Transverse colon (tissue), 4 donors: ENCODE measurements at regions not wholly inside any gene's neighbourhood (a gene's known extent, or its start where the extent isn't known, plus 50 kb on each side); places are given as distances from the start of the nearest gene placed in this dataset.

Experiments used
- DNase-seq: peaks from one replicate; pipeline ENCODE4 v3.0.0-alpha.2; 2019
- H3K27ac ChIP-seq, 4 donors: fragments of 200-600 bp; sonication (generic); 2 replicates each; pipeline ENCODE4 v1.5.1; 2016 to 2018; ENCODE audit warnings: inconsistent platforms in 4 of 4
- H3K27me3 ChIP-seq: fragments of 200-600 bp; sonication (generic); 2 replicates; pipeline ENCODE4 v1.5.1; 2017; ENCODE audit warnings: inconsistent platforms
- H3K36me3 ChIP-seq, 4 donors: fragments of 200-600 bp; sonication (generic); 2 replicates each; pipeline ENCODE4 v1.5.1; 2017 to 2019; ENCODE audit warnings: inconsistent platforms in 4 of 4
- H3K4me1 ChIP-seq, 4 donors: fragments of 200-600 bp; sonication (generic); 2 replicates each; pipeline ENCODE4 v1.5.1; 2017 to 2020; ENCODE audit warnings: inconsistent platforms in 4 of 4
- H3K4me3 ChIP-seq, 4 donors: fragments of 200-600 bp; sonication (generic); 1 replicate in 1 of 4; 2 replicates in 3 of 4; pipeline versions ENCODE4 v1.5.1 to v1.6.1; 2017 to 2019; ENCODE audit warnings: inconsistent platforms in 4 of 4
- H3K9me3 ChIP-seq, 2 donors: fragments of 200-600 bp; sonication (generic); 2 replicates each; pipeline ENCODE4 v1.5.1; 2017 to 2019; ENCODE audit warnings: inconsistent platforms in 2 of 2
- EP300 ChIP-seq: sonication (generic); formaldehyde crosslinking; IDR thresholded peaks from one replicate; pipeline ENCODE4 v1.6.1; 2017; ENCODE audit warnings: antibody characterized with exemption, low read depth
- POLR2A ChIP-seq: fragments of 450-650 bp; IDR thresholded peaks from one replicate; pipeline ENCODE4 v1.6.1; 2016; ENCODE audit warnings: antibody characterized with exemption, mild to moderate bottlenecking, moderate library complexity
- POLR2AphosphoS5 ChIP-seq, 3 donors: sonication (generic); formaldehyde crosslinking; IDR thresholded peaks; one replicate each; pipeline ENCODE4 v1.6.1; 2016; ENCODE audit warnings: antibody characterized with exemption in 3 of 3
- WGBS, 2 donors: methylation state at CpG; one replicate each; pipeline ENCODE4 v1.1.5; 2018; ENCODE audit warnings: low coverage in 1 of 2; 5-methylcytosine and 5-hydroxymethylcytosine counted together
- in situ Hi-C, 4 donors: fragments of 200-750 bp; cut with MboI; loops; one replicate each; pipeline versions ENCODE4 v1.15.0 to v1.15.1; 2017; ENCODE audit warnings: low sequenced_read_pairs in 3 of 4, low pct_ligation_motif_present in 1 of 4, low pct_unique_long_range_greater_than_20kb in 1 of 4
- intact Hi-C: fragments of 100-400 bp; cut with DNase I; formaldehyde crosslinking; loops from one replicate; pipeline ENCODE4 v1.15.1; 2023; ENCODE audit warnings: low total_unique reads
- TF ChIP-seq, protein P1 (sequence below), 5 experiments: fragments of 200-600 bp in 3 of 5; fragments of 450-650 bp in 2 of 5; sonication (generic) in 3 of 5; IDR thresholded peaks; 1 replicate in 2 of 5; 2 replicates in 3 of 5; pipeline ENCODE4 v1.5.1; 2016 to 2017; ENCODE audit warnings: antibody characterized with exemption in 5 of 5, inconsistent platforms in 3 of 5, mild to moderate bottlenecking in 2 of 5, moderate library complexity in 1 of 5

DNA sequence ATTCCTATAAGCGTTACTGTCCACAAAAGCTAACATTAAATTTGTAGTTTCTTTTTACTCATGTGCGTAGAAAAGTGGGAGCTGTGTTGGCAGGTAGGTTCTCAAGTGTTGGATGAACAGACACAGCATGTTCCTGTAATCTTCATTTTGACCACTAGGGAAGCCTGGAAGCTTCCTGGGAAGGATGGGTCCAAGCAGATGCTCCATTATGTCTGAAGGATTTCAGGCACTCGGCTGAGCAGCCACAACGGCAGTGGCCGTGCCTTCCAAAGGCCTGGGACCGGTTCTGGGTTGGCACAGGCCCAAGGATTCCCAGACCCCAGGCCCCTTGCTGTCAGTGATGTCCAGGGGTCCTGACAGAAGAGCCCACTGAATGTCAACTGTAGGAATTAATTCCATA is 386.3 kb downstream of the TNS3 start:
- no peaks in the 10 kb centered on the region for H3K9me3 ChIP-seq
- intact Hi-C loops (no loop called here), in situ Hi-C loops (loop anchor here in 2 of 4 donors (10.0 to 25.0 kb wide), 2 partner anchors 49 to 1283 kb away; partner anchors contain the start of gene IGFBP3 (in 1 of the 2))
- no peak for DNase-seq
- no peaks in the 10 kb centered on the region for H3K36me3 ChIP-seq
- WGBS, 2 donors = 93 to 100% methylated on average over 2 to 6 of the region's 6 CpGs
- peaks cover 0 to 34% (median 18%) of the 10 kb centered on the region in 4 donors for H3K4me1 ChIP-seq
- no peak overlapping the region for H3K27ac ChIP-seq
- TF ChIP-seq, protein P1, sequence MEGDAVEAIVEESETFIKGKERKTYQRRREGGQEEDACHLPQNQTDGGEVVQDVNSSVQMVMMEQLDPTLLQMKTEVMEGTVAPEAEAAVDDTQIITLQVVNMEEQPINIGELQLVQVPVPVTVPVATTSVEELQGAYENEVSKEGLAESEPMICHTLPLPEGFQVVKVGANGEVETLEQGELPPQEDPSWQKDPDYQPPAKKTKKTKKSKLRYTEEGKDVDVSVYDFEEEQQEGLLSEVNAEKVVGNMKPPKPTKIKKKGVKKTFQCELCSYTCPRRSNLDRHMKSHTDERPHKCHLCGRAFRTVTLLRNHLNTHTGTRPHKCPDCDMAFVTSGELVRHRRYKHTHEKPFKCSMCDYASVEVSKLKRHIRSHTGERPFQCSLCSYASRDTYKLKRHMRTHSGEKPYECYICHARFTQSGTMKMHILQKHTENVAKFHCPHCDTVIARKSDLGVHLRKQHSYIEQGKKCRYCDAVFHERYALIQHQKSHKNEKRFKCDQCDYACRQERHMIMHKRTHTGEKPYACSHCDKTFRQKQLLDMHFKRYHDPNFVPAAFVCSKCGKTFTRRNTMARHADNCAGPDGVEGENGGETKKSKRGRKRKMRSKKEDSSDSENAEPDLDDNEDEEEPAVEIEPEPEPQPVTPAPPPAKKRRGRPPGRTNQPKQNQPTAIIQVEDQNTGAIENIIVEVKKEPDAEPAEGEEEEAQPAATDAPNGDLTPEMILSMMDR (IDR thresholded peaks at IDR 0.05) = peak in 1 of 5 experiments; percentile 18
- TF ChIP-seq POLR2AphosphoS5 (IDR thresholded peaks at IDR 0.05) = no peak
- no peaks in the 10 kb centered on the region for H3K27me3 ChIP-seq
- H3K4me3 ChIP-seq = no peak overlapping the region

DNA sequence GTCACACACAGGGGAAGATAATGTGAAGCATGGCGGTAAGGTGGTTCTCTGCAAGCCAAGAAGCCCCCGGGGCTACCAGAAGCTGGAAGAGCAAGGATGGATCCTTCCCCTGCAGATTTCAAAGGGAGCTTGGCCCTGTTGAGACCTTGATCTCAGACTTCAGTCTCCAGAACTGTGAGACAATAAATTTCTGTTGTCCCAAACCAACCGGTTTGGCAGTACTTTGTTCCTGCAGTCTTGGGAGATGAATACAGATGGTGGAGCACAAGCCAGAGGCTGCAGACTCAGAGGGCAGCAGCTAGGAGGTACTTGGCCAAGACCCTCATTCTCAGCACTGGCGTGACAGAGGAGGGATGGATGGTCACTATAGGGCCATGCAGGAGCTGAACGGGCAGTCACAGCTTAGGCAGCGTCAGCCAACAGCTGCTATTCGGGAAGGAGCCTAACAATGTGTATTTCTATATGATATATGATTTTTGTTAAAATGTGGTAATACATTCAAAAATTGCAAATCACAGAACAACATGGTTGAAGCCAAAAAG is 387.3 kb downstream of the TNS3 start:
- no peaks in the 10 kb centered on the region for H3K27me3 ChIP-seq
- H3K4me1 ChIP-seq = peaks cover 0 to 37% (median 18%) of the 10 kb centered on the region in 4 donors
- no peaks in the 10 kb centered on the region for H3K36me3 ChIP-seq
- in situ Hi-C loops (loop anchor here in 2 of 4 donors (10.0 to 25.0 kb wide), 2 partner anchors 50 to 1282 kb away; partner anchors contain the start of gene IGFBP3 (in 1 of the 2)), intact Hi-C loops (no loop called here)
- TF ChIP-seq, protein P1 (IDR thresholded peaks at IDR 0.05) = no peak
- TF ChIP-seq POLR2A (no peak), EP300 (no peak), POLR2AphosphoS5 (IDR thresholded peaks at IDR 0.05) (no peak)
- H3K4me3 ChIP-seq = no peak overlapping the region
- DNase-seq = no peak
- no peaks in the 10 kb centered on the region for H3K9me3 ChIP-seq
- 68 to 83% methylated on average over 5 to 7 of the region's 7 CpGs for WGBS, 2 donors
- H3K27ac ChIP-seq = no peak overlapping the region

- DNase-seq = peak; percentile 36
- peak overlapping the region; percentile 72 to 81 (median 79) for H3K27ac ChIP-seq
- intact Hi-C loops = no loop called here
- in situ Hi-C loops = loop anchor here in 2 of 4 donors (10.0 to 25.0 kb wide), 2 partner anchors 52 to 1281 kb away; partner anchors contain the start of gene IGFBP3 (in 1 of the 2)
- WGBS, 2 donors = 44% methylated on average over 4 of the region's 4 CpGs; no CpG with 5 or more reads in 1 of the 2 donors
- H3K9me3 ChIP-seq = no peaks in the 10 kb centered on the region
- H3K27me3 ChIP-seq = no peaks in the 10 kb centered on the region
- H3K4me1 ChIP-seq = peaks cover 0 to 37% (median 18%) of the 10 kb centered on the region in 4 donors
- no peaks in the 10 kb centered on the region for H3K36me3 ChIP-seq
- TF ChIP-seq POLR2AphosphoS5 (IDR thresholded peaks at IDR 0.05) (peak in 1 of 3 donors; percentile 19), EP300 (no peak), POLR2A (no peak)
- TF ChIP-seq, protein P1 (IDR thresholded peaks at IDR 0.05) = no peak
- no peak overlapping the region for H3K4me3 ChIP-seq
Observed at GRCh38 chr7:47192978-47193377, 388.9 kb downstream of the TNS3 start.

DNA sequence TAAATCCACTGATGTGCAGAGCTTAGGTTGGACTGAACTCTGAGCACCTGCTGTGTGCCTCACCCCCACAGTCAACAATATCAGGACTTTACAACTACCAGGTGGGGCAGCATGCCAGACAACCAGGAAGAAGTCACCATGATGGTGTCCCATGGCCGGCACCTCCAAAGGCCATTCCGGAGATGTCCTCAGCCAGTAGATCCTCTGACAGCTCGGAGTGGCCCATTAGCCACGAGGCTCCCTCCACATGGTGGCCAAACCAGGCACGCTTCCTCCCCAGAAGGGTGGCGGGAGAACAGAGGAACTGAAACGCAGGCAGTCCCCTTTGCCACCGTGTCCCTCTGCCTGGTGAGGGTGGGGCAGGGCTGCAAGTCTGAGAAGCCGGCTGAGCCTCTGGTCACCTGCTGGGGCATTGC is 390.0 kb downstream of the TNS3 start:
- peak overlapping the region in 1 of 4 donors; percentile 0 for H3K4me3 ChIP-seq
- H3K9me3 ChIP-seq = no peaks in the 10 kb centered on the region
- H3K27ac ChIP-seq = peak overlapping the region; percentile 72 to 81 (median 79)
- peaks cover 0 to 37% (median 18%) of the 10 kb centered on the region in 4 donors for H3K4me1 ChIP-seq
- intact Hi-C loops (no loop called here), in situ Hi-C loops (loop anchor here in 2 of 4 donors (10.0 to 25.0 kb wide), 2 partner anchors 53 to 1280 kb away; partner anchors contain the start of gene IGFBP3 (in 1 of the 2))
- peak; percentile 90 for DNase-seq
- no peaks in the 10 kb centered on the region for H3K36me3 ChIP-seq
- no peaks in the 10 kb centered on the region for H3K27me3 ChIP-seq
- no peak for TF ChIP-seq POLR2A
- peak in 2 of 3 donors; percentile 69 to 76 for TF ChIP-seq POLR2AphosphoS5 (IDR thresholded peaks at IDR 0.05)
- 51% methylated on average over 9 of the region's 9 CpGs; no CpG with 5 or more reads in 1 of the 2 donors for WGBS, 2 donors
